GM13977 (cell line): ENCODE measurements at regions not wholly inside any gene's neighbourhood (a gene's known extent, or its start where the extent isn't known, plus 50 kb on each side); places are given as distances from the start of the nearest gene placed in this dataset.

ENCODE experiments used
- DNase-seq: peaks from one replicate; pipeline ENCODE4 v3.0.0; 2012; ENCODE audit warnings: low spot score
- in situ Hi-C: fragments of 300-500 bp; cut with MboI; formaldehyde crosslinking; loops from one replicate; pipeline ENCODE4 v1.12.0; 2022; ENCODE audit warnings: low sequenced_read_pairs, low pct_unique_long_range_greater_than_20kb, mixed read lengths, inconsistent platforms; ENCODE audit not compliant: unreplicated experiment
- TF ChIP-seq, protein P1 (sequence below): IDR thresholded peaks from 2 replicates; pipeline ENCODE4 v1.5.1; 2012; ENCODE audit warnings: mild to moderate bottlenecking, control low read depth; ENCODE audit not compliant: insufficient read depth; ENCODE audit errors: extremely low read depth, missing control alignments

DNA sequence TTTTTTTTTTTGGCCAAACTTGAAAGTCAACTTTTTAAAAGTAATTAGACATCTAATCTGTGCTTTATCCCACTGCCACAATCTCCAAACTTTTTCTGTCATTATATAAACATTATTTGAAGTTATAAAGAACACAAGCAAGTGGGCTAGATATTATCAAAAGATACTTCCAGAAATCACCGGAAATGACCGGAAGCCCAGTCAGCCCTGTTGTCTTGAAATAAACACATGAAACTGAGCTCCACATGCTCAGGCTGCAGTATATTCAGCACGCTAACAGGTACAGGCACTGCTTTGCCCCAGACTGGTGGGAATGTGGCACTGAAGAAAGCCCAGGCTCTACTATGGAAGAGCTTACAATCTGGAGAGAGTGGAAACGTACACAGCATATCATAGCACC, 158.9 kb upstream of the PLEKHG7 start:
- TF ChIP-seq, protein P1, sequence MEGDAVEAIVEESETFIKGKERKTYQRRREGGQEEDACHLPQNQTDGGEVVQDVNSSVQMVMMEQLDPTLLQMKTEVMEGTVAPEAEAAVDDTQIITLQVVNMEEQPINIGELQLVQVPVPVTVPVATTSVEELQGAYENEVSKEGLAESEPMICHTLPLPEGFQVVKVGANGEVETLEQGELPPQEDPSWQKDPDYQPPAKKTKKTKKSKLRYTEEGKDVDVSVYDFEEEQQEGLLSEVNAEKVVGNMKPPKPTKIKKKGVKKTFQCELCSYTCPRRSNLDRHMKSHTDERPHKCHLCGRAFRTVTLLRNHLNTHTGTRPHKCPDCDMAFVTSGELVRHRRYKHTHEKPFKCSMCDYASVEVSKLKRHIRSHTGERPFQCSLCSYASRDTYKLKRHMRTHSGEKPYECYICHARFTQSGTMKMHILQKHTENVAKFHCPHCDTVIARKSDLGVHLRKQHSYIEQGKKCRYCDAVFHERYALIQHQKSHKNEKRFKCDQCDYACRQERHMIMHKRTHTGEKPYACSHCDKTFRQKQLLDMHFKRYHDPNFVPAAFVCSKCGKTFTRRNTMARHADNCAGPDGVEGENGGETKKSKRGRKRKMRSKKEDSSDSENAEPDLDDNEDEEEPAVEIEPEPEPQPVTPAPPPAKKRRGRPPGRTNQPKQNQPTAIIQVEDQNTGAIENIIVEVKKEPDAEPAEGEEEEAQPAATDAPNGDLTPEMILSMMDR: no peak

DNA sequence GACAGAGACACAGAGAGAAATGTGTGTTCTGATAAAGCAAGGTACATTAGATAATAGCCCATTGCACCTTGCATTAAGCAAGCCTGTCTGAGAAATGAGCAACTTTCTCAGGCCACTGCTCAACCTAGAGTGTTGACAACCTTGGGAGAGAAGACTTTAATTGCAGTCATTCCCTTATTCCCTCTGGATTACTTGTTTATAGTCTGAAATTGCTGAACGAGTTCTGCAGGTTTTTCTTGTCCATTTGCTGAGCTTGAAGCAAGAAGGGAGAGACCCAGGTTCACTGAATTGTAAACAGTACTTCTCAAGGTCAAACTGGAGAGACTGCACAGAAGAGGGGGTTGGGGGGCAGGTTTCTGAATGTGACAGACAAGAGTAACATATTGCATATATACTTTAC, 159.4 kb upstream of the PLEKHG7 start:
- in situ Hi-C loops: no loop called here
- TF ChIP-seq, protein P1: no peak
- no peak for DNase-seq

More for the DNA sequence above, 158.9 kb upstream of the PLEKHG7 start:
- in situ Hi-C loops: no loop called here
- DNase-seq: no peak

DNA sequence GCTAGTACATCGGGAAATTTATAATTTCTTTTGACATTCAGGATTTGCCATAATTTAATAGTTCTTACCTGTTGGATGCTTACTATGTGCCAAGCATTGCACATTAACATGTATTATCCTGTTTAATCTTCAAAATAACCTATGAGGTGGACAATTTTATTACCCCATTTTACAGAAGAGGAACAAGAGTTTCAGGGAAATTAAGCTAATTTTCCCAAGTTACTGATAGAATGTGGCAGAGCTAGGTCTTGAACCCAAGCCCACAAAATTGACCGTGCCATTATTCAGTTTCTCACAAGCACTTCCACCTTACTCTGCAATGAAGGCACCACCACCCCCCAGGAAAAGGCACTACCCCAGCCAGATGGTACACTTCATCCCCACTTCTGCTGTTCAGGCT, 161.1 kb upstream of the PLEKHG7 start:
- TF ChIP-seq, protein P1: no peak
- in situ Hi-C loops: no loop called here
- no peak for DNase-seq

DNA sequence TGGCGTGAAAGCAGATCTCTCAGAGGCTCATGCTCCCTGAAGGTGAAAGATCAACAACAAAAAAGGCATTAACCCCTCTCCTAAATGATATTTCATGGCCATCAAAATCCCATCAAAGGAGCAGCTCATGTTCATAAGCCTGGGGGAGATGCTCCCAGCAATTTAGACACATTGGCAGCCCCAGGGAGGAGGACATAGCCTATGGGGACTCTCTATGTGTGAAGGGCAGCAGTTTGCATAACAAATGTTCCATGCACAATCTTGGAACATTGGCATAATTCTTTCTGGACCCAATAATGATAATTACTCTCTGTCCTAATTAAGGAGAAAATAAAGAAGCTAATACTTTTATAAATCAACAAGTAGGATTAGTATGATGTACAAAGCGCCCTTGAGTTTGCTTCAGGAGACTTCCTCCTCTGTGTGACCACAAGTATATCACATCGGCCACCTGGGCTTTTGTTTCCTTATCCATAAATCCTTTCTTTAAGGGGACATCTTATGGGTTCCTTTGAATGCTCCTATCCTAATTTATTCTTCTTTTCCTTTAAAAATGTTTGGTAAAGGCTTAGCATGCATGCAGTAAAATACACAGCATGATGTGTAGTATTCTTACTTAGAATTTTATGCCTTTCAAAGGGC, 161.9 kb upstream of the PLEKHG7 start:
- DNase-seq: no peak
- in situ Hi-C loops: no loop called here
- TF ChIP-seq, protein P1: no peak

DNA sequence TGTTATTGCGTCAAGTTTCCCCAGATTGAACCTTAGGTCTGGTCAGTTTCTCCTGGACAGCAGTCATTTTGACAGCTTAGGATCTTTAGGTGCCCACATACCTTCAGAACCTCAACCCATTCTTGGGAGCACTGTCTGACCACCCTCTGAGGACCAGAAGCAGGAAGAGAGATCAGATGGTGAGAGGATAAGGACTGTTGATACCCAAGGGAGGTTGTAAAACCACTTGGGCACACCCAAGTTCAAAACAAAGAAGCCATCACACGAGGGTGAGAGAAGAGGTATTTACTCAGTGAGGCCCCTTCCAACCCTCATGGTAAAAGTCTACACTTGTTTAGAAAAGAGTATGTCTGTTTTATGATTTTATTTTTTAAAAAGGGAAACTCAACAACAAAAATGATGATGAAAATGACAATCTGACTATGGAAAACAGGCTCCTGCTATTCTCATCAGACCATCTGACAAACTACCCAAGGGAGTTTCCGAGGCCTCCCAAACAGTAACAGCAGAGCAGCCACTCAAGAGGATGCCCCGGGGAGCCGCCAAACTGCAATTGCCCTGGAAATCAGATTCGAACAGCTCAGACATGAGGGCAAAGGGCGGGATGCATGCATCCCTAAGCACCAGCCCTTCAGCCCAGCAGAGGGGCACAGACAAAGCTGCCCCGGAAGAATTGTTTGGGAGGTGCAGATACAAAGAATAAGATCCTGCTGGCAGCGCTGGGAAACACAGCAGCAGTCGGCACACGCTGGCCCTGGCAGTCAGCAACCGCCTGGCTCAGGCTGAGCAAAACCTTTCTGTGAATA, 162.6 kb upstream of the PLEKHG7 start:
- no peak for DNase-seq
- in situ Hi-C loops: no loop called here
- TF ChIP-seq, protein P1: no peak

DNA sequence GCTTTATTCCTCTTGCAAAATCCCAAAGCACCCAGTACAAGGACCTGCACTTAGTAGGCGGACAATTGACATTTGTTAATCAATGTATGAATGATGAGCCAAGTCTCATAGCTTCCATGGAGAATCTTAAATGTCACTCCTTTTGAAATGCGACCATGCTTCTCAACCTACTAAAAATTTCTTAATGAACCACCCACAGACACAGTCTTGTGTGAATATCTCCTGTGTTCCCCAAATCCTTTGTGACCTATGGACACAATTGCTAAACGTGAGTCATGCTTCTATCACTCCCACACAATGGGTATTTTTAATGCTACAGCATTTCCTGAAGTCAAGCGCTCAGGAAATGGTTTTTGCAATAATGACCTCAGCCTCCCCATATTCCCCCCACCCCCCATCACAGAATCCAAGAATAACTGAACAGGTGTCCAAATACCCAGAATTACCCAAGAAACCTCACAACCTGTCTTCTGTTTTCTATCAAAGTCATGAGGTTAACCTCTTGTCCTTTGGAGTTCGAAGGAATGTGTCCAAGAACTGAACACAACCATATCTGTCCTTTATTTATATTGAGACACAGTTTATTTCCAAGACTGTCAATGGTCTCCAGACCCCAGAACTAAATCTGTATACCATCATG, 163.6 kb upstream of the PLEKHG7 start:
- DNase-seq: peak; percentile 44
- in situ Hi-C loops: no loop called here

More for the DNA sequence above, 163.6 kb upstream of the PLEKHG7 start:
- TF ChIP-seq, protein P1: no peak
